Activated B cell treated with CpG ODN at 0.5 μM for 24 hours (primary cell): ENCODE measurements at regions not wholly inside any gene's neighbourhood (a gene's known extent, or its start where the extent isn't known, plus 50 kb on each side); places are given as distances from the start of the nearest gene placed in this dataset.
"Not testable (repeated sequence)": the region's sequence is repeated elsewhere in the genome, so short reads cannot be mapped to it uniquely, and the experiment has no call there.

Source experiments
- ATAC-seq: fragments of 200-7000 bp; cut with Tn5 transposase; one replicate; pipeline ENCODE4 v1.10.0; 2021; ENCODE audit warnings: low read depth, mild to moderate bottlenecking, moderate library complexity
- CTCF ChIA-PET: fragments of 350-600 bp; sonication (Branson Sonifier 250); formaldehyde crosslinking; loops from one replicate; lab custom pipeline; 2021; ENCODE audit warnings: antibody characterized with exemption; lab: Charles Lee
- POLR2A ChIA-PET: fragments of 350-600 bp; sonication (Branson Sonifier 250); formaldehyde crosslinking; loops from one replicate; lab custom pipeline; 2021; ENCODE audit warnings: antibody characterized with exemption; lab: Charles Lee
- DNase-seq: peaks from one replicate; pipeline ENCODE4 v3.0.0; 2022
- H3K27ac Mint-ChIP-seq: one replicate; pipeline ENCODE4 v1.8.0; 2020; ENCODE audit warnings: mixed read lengths
- H3K27me3 Mint-ChIP-seq: one replicate; pipeline ENCODE4 v1.8.0; 2021; ENCODE audit warnings: mixed read lengths
- H3K36me3 Mint-ChIP-seq: one replicate; pipeline ENCODE4 v1.8.0; 2021; ENCODE audit warnings: low read depth, mixed read lengths
- H3K4me1 Mint-ChIP-seq: one replicate; pipeline ENCODE4 v1.8.0; 2021; ENCODE audit warnings: mixed read lengths
- H3K4me3 Mint-ChIP-seq: one replicate; pipeline ENCODE4 v1.8.0; 2020; ENCODE audit warnings: mild to moderate bottlenecking, mixed read lengths
- H3K9me3 Mint-ChIP-seq: one replicate; pipeline ENCODE4 v1.8.0; 2020; ENCODE audit warnings: mixed read lengths
- intact Hi-C: fragments of 100-400 bp; cut with micrococcal nuclease; formaldehyde crosslinking; loops from one replicate; pipeline ENCODE4 v1.15.1; 2024
- TF ChIP-seq, protein P1 (sequence below): fragments of 200-600 bp; IDR thresholded peaks from one replicate; pipeline ENCODE4 v1.8.0; 2022; ENCODE audit warnings: antibody characterized with exemption, mild to moderate bottlenecking

DNA sequence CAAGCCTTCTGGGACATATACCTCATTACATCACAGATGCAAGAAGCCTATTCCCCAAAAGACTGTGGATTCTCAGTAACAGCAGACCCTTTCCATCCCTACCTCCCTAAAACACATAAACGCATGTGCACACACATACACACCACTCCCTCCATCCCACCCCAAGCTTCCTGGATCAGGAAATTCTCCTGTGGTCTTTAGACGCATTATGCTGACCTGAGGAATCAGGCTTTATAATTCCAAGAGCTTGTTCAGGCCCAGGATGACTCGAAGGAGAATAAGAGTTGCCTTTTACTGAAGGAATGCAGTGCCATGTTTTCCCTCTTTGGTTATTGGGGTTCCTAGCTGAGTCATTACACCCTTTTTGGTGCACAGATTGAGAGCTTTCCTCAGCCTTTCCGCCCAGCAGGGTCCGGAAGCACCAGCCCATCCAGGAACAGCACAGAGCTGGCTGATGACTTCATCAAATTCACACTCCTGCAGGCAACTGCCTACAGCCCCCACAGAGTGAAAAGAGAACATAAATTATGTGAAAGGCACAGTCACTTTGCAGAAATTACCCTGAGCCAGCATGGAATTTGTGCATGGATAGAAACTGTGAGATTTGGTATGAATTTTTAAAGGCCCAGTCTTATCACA lies 385.0 kb upstream of the TRPC7 start:
- peaks cover 2% of the 10 kb centered on the region for H3K9me3 Mint-ChIP-seq
- intact Hi-C loops: no loop called here
- POLR2A ChIA-PET: no interaction called here
- no peaks in the 10 kb centered on the region for H3K4me1 Mint-ChIP-seq
- DNase-seq: no peak
- H3K27me3 Mint-ChIP-seq: no peaks in the 10 kb centered on the region
- TF ChIP-seq, protein P1, sequence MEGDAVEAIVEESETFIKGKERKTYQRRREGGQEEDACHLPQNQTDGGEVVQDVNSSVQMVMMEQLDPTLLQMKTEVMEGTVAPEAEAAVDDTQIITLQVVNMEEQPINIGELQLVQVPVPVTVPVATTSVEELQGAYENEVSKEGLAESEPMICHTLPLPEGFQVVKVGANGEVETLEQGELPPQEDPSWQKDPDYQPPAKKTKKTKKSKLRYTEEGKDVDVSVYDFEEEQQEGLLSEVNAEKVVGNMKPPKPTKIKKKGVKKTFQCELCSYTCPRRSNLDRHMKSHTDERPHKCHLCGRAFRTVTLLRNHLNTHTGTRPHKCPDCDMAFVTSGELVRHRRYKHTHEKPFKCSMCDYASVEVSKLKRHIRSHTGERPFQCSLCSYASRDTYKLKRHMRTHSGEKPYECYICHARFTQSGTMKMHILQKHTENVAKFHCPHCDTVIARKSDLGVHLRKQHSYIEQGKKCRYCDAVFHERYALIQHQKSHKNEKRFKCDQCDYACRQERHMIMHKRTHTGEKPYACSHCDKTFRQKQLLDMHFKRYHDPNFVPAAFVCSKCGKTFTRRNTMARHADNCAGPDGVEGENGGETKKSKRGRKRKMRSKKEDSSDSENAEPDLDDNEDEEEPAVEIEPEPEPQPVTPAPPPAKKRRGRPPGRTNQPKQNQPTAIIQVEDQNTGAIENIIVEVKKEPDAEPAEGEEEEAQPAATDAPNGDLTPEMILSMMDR: no peak
- no peaks in the 10 kb centered on the region for H3K36me3 Mint-ChIP-seq
- no peak overlapping the region for H3K4me3 Mint-ChIP-seq
- no peak for ATAC-seq
- no peak overlapping the region for H3K27ac Mint-ChIP-seq
- CTCF ChIA-PET: no interaction called here

DNA sequence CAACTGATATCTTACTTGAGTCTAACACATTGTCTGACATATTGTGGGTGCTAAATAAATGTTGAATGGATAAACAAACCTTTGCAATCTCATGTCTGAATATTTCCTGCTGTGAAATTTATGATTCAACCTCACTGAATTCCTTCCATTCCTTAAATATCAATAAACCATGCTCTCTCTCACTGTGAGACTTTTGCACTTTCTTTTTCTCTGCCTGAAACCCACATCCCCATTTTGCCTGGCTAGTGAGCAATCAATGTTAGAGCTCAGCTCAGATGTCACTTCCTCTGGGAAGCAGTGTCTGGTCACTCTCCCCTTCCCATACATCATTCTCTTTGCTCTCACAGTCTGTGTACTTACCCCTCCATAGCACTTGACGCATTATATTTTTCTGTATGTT lies 383.7 kb upstream of the TRPC7 start:
- Mint-ChIP-seq H3K9me3 (peaks cover 2% of the 10 kb centered on the region), H3K27ac (no peak overlapping the region), H3K27me3 (no peaks in the 10 kb centered on the region), H3K4me3 (no peak overlapping the region), H3K36me3 (no peaks in the 10 kb centered on the region), H3K4me1 (no peaks in the 10 kb centered on the region)
- ChIA-PET POLR2A (no interaction called here), CTCF (no interaction called here)
- intact Hi-C loops: no loop called here
- TF ChIP-seq, protein P1: no peak
- DNase-seq (no peak), ATAC-seq (no peak)

DNA sequence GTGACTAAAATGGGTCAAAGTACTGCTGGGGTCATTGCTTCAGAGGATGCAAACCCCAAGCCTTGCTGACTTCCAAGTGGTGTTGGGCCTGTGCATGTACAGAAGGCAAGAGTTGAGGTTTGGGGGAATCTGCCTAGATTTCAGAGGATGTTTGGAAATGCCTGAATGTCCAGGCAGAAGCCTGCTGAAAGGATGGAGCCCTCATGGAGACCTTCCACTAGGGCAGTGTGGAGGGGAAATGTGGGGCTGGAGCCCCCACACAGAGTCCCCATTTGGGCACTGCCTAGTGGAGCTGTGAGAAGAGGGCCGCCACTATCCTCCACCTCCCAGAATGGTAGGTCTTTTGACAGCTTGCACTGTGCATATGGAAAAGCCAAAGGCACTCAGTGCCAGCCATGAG lies 377.7 kb upstream of the TRPC7 start:
- H3K4me3 Mint-ChIP-seq: no peak overlapping the region
- CTCF ChIA-PET: no interaction called here
- ATAC-seq (no peak), DNase-seq (no peak)
- no peaks in the 10 kb centered on the region for H3K27me3 Mint-ChIP-seq
- intact Hi-C loops: no loop called here
- H3K9me3 Mint-ChIP-seq: peaks cover 15% of the 10 kb centered on the region
- POLR2A ChIA-PET: no interaction called here
- TF ChIP-seq, protein P1: no peak
- H3K27ac Mint-ChIP-seq: no peak overlapping the region
- H3K4me1 Mint-ChIP-seq: no peaks in the 10 kb centered on the region
- no peaks in the 10 kb centered on the region for H3K36me3 Mint-ChIP-seq

DNA sequence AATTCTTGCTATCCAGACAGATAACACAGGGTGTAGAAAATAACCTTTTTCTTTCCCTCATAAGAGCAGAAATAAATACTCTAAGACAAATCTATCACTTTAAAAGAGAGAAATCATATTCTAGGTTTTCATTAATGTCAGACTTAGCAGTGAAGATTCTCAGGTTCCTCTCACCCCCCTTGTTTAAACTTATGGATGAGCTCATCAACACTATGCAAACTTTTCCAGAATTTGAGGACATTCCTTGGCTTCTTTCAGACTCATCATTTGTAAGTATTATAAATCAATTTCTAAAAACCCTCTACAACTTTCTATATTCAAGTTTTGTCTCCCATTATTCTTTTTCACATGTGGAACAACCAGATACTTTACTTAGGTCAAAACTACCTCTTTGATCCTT lies 374.9 kb upstream of the TRPC7 start:
- ATAC-seq: no peak
- TF ChIP-seq, protein P1: no peak
- Mint-ChIP-seq H3K27me3 (no peaks in the 10 kb centered on the region), H3K4me1 (no peaks in the 10 kb centered on the region), H3K9me3 (peaks cover 14% of the 10 kb centered on the region), H3K36me3 (no peaks in the 10 kb centered on the region), H3K4me3 (no peak overlapping the region), H3K27ac (no peak overlapping the region)
- CTCF ChIA-PET: no interaction called here
- POLR2A ChIA-PET: no interaction called here
- intact Hi-C loops: no loop called here
- no peak for DNase-seq

DNA sequence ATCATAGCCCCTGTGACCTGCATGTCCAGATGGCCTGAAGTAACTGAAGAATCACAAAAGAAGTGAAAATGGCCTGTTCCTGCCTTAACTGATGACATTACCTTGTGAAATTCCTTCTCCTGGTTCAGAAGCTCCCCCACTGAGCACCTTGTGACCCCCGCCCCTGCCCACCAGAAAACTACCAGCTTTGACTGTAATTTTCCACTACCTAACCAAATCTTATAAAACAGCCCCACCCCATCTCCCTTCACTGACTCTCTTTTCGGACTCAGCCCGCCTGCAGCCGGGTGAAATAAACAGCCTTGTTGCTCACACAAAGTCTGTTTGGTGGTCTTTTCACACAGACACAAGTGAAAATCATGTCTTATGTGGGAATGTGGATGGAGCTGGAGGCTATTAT lies 373.9 kb upstream of the TRPC7 start:
- ATAC-seq, H3K27ac Mint-ChIP-seq, H3K36me3 Mint-ChIP-seq, H3K4me1 Mint-ChIP-seq, CTCF ChIA-PET, H3K4me3 Mint-ChIP-seq, POLR2A ChIA-PET, H3K27me3 Mint-ChIP-seq, intact Hi-C loops, DNase-seq: not testable (repeated sequence)
- H3K9me3 Mint-ChIP-seq: peaks cover 14% of the 10 kb centered on the region

DNA sequence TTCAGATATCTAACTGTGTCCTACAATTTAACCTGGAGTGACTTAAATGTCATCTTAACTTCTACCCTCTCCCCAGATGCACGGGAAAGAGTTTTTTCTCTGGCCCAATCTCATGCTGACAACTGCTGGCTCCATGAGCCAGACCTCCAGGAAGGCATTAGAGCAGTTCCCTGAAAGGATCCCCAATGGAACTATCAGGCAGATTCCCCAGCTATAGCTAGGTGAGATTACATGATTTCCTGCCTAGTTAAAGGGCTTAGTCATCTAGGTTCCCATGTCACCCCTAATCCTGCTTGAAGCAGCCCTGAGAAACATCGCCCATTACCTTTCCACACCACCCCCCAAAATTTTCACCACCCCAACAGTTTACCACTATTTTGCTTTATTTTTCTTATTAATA lies 373.5 kb upstream of the TRPC7 start:
- TF ChIP-seq, protein P1: no peak
- peaks cover 14% of the 10 kb centered on the region for H3K9me3 Mint-ChIP-seq

More for the DNA sequence above, 373.5 kb upstream of the TRPC7 start:
- DNase-seq: no peak
- intact Hi-C loops: no loop called here
- Mint-ChIP-seq H3K36me3 (no peaks in the 10 kb centered on the region), H3K27ac (no peak overlapping the region), H3K27me3 (no peaks in the 10 kb centered on the region), H3K4me1 (no peaks in the 10 kb centered on the region), H3K4me3 (no peak overlapping the region)
- CTCF ChIA-PET: no interaction called here
- no peak for ATAC-seq
- POLR2A ChIA-PET: no interaction called here
